GM20000 (cell line): ENCODE measurements at regions not wholly inside any gene's neighbourhood (a gene's known extent, or its start where the extent isn't known, plus 50 kb on each side); places are given as distances from the start of the nearest gene placed in this dataset.

ENCODE experiments used
- DNase-seq: peaks from one replicate; pipeline ENCODE4 v3.0.0; 2012; ENCODE audit warnings: low spot score
- TF ChIP-seq, protein P1 (sequence below): IDR thresholded peaks from 2 replicates; pipeline ENCODE4 v1.5.1; 2012; ENCODE audit warnings: mild to moderate bottlenecking, control low read depth; ENCODE audit errors: extremely low read depth, missing control alignments

DNA sequence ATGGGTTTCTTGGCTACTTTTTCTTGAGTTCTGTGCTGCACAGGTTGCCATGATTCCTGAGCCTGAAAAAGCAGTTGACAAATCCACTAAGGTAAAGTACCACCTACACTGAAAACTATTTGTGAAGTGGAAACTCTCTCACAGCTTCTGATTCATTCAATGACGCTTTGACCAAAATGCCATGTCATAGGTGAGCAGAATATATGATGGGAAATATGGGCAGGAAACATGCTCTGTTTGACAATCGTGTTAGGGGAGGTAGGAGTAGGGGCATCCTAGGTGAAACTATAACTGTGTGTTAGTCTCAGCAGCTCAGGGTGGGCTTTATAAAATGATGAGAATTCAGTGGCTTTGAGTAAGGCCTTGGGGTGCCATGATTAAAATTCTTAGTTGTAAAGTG is 69.6 kb upstream of the ELMO1 start:
- TF ChIP-seq, protein P1, sequence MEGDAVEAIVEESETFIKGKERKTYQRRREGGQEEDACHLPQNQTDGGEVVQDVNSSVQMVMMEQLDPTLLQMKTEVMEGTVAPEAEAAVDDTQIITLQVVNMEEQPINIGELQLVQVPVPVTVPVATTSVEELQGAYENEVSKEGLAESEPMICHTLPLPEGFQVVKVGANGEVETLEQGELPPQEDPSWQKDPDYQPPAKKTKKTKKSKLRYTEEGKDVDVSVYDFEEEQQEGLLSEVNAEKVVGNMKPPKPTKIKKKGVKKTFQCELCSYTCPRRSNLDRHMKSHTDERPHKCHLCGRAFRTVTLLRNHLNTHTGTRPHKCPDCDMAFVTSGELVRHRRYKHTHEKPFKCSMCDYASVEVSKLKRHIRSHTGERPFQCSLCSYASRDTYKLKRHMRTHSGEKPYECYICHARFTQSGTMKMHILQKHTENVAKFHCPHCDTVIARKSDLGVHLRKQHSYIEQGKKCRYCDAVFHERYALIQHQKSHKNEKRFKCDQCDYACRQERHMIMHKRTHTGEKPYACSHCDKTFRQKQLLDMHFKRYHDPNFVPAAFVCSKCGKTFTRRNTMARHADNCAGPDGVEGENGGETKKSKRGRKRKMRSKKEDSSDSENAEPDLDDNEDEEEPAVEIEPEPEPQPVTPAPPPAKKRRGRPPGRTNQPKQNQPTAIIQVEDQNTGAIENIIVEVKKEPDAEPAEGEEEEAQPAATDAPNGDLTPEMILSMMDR: no peak
- no peak for DNase-seq

DNA sequence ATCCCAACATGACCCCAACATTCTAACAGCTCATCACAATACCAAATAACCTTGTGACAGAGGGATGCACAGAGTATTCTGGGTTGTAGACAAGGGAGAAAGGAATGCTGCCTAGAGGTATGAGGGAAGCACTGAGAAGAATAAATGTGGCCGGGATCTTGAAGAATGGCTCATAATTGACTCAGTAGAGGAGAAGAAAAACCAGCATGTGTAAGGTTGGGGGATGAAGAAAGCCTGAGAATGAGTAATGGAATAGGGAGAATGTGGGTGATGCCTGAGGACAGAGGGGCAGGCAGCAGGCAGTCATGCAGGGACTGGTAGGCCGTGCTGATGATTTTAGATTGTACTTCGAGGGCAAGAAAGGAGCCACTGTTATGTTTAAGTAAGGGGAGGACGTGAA is 75.4 kb upstream of the ELMO1 start:
- TF ChIP-seq, protein P1: no peak
- no peak for DNase-seq

DNA sequence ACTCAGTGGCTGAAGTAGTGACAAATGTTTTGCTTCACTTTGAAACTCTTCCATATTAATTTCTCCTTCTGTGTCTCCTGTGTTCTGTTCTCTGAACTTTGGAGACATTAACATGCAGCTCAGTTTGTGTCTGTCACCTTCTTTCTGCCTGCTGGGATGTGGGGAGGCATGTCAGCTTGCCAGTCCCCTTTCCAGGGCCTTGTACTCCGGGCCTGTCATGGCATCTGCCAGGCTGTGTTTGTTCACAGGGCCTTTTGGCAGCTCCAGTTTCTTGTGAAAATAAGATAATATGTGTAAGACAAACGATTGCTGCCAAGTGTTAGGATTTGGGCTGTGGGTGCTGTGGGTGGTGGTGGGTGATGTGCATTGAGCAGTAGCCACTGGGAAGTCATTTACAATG is 76.1 kb upstream of the ELMO1 start:
- TF ChIP-seq, protein P1: no peak
- no peak for DNase-seq

DNA sequence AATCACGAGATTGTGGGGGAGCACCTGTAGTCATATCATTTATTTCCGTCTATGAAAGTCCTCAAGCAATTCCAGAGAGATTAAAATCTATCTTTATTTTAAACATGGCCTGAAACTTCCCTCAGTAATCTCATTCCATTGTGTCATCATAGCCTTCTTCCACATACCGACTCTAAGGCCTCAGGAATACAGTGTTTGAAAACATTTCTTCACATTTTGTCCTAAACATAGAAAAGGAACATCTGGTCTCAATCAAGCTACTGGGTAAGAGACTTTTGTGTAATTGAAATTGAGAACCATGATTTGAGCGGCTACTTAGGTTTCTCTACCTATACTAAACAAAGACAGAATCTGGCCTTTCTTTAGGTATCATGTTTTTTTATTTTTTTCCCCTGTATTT is 78.0 kb upstream of the ELMO1 start:
- TF ChIP-seq, protein P1: no peak
- DNase-seq: no peak

DNA sequence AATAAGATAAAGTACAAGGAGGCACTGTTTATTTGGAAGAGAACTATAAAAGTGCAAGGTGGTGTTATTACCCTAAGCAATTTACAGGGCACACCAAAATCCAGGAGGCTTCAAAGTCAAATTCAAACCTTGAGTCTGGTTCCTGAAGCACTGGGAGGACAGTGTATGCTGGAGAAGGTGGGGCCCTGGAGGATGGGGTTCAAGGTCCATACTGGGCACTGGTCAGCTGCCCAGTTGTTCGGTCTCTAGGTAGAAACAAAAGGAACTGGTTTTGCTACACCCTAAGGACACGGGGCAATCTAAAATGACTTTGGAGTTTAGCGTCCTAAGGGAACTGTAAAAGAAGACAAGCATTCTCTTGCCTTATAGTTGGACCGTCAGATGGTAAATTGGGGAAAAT is 78.4 kb upstream of the ELMO1 start:
- no peak for DNase-seq
- TF ChIP-seq, protein P1: no peak

DNA sequence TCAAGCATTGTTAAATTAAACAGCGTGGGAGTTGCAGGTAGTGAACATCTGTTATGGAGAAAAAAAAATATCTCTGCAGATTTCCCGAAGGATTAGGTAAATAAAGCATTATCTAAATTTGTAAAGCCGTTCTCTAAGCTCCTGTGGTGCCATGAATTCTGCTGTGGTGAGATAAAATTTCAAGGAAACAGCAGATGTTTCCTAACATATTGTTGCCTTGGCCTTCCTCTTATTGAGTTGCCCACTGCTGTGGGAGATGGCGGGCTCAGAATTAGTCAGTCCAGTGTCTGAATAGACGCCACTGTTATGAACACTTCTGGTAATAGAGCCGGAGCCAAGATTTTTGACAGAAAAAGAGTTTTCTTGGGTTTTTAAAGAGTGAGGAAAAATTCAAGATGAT is 82.6 kb upstream of the ELMO1 start:
- TF ChIP-seq, protein P1: no peak
- no peak for DNase-seq

DNA sequence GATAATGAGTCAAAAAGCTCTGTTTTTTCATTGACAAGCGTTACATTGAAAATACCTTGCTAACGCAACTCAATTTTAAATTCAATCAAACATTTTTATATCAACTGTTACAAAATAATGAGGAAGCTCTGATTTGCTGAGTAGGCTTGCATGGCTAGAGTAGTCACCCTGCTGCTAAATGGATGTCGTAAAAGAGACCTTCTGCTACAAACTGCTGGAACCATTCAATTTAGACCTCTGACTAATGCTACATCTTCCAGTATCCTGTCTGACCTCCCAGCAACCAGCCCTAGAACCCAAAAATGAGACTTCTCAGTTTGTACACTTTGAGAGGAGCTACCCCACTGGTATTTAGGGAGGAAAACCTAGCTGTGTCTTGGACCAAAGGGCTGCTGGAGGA is 84.0 kb upstream of the ELMO1 start:
- no peak for DNase-seq
- TF ChIP-seq, protein P1: no peak
